AML-193 (cell line): ENCODE measurements at regions not wholly inside any gene's neighbourhood (a gene's known extent, or its start where the extent isn't known, plus 50 kb on each side); places are given as distances from the start of the nearest gene placed in this dataset.
"Not testable (repeated sequence)": the region's sequence is repeated elsewhere in the genome, so short reads cannot be mapped to it uniquely, and the experiment has no call there.

Experiments used
- DNase-seq, 2 experiments: peaks; one replicate each; lab custom pipeline; 2025; lab: John Stamatoyannopoulos, UW

DNA sequence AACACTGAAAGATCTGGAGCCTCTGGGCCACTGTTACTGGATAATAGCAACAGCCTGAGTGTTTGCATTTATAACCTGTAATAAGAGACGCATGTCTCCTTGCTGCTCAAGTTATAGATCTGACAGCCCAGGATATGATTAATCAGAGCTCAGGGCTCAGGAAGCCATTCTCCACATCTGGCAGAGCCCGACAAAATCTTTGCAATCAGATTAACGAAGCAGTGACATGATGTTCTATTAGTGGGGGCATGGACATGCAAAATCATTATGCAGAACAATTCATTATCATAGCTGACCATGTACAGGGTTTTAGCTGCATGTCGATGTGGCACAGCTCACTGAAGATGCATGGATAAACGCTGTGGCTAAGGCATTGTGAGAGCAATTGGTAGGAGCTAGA is 730.3 kb downstream of the ZNF385D start:
- no peak for DNase-seq

GRCh38 chr3:21020043-21020442 is 731.0 kb downstream of the ZNF385D start:
- no peak for DNase-seq

- DNase-seq, result peak in 1 of 2 experiments; percentile 6
Observed at GRCh38 chr3:21017115-21017852, 733.7 kb downstream of the ZNF385D start.

DNA sequence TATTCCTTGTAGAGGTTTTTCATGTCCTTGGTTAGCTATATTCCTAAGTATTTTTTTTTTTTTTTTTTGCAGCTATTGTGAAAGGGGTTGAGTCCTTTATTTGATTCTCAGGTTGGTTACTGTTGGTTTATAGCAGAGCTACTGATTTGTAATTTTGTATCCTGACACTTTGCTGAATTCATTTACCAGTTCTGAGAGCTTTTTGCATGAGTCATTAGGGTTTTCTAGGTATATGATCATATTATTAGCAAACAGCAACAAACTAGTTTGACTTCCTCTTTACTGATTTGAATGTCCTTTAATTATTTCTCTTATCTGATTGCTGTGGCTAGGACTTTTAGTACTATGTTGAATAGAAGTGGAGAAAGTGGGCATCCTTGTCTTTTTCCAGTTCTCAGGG is 737.4 kb downstream of the ZNF385D start:
- DNase-seq, result no peak

DNA sequence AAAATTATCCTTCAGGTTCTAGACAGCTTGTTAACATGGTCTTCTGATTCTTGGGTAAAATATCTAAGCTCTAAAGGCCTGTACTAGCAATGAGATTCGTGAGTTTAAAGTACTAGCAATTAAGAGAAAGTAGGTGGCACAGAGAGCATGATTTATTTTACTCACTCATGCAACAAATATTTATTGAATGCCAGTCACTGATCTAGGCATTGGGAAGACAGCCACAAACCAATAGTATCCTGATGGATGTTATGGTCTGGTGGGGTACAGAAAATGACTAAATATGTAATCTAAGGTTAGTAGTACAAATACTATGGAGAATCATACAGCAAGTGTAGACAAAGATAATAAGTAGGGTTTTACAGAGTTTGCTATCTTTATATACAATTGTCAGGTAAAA is 751.3 kb downstream of the ZNF385D start:
- no peak for DNase-seq

DNA sequence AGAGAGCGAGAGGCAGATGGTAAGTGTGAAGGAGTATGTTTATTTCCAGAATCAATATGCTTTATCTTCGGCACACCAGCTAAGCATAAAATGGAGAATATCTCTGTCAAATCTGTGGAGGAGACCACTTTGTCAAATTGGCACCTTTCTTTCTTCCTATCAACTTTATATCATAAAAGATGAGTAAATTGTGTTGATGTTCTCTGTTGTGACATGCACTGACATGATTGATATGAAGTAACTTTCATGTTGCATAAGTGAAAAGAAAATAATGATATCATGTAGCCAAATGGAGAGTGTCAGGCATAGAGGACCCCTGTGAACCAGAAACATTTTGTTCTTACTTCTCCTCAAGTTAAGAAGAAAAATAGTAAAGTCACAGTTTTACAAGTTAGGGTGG is 753.8 kb downstream of the ZNF385D start:
- DNase-seq, result no peak

DNA sequence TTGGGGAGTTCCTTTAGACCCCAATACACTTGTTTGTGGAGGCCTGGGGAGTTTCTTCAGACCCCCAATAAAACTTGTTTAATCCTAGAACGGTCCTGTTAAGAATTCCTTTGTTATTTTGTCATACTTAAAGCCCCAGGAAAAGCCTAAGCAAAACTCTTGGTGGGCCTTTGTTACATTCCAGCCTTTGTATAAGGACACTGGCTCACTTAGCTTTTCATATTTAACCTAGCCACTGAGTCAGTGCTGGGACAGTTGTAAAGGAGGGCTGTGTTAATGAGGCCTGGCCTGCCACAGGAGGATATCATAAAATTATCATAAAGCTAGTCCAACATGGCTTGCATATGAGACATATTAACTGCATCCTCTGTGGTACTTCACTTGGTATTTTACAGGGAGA is 760.1 kb downstream of the ZNF385D start:
- no peak for DNase-seq

- DNase-seq, result not testable (repeated sequence)
Observed at GRCh38 chr3:20989653-20990052, 761.4 kb downstream of the ZNF385D start.

DNA sequence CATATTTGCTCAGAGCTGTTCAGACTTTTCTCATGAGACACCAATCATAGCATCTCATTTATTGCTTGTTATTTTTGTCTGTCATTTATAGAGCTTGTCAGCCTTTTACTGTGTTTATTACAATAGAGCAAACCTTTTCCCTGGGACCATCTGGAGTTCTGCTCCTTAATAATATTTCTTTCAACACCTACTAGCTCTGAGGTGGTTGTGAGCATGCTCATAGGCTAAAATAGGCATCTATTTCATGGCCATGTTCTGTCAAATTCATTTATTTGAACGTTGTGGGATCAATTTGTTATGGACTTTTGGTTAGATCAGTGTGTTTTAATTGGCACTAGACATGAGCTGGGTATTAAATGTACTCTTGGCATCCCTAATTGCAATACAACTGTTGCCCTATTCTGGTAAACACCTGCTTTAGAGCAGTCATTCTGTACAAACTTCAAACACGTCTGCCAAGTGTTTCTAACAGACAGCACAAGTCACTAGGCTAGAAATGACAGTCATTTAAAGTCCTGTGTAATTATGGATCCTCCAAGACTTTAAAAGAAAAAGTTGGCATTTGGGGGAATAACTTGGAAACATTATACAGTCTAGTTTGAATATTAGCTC is 766.3 kb downstream of the ZNF385D start:
- no peak for DNase-seq

- no peak for DNase-seq
Observed at GRCh38 chr3:20975188-20975651, 775.8 kb downstream of the ZNF385D start.

GRCh38 chr3:20974396-20974795 is 776.6 kb downstream of the ZNF385D start:
- DNase-seq, result no peak

DNA sequence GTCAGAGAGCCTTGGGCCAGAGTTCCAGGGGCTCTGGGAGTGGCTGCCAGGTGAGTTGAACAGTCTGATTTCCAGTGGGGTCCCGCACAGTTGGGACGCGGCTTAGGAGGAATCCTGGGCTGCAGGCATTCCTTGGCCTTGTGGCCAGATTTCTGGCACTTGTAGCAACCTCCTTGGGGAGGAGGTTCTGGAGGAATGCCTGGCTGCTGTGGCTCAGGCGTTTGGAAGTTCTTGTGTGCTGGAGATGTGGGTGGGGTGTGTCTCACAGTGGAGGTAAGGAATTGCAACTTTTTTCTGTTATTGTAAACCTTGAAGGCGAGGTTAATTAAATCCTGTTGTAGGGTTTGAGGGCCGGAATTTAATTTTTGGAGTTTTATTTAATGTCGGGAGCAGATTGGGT is 780.2 kb downstream of the ZNF385D start:
- DNase-seq, result not testable (repeated sequence)

DNA sequence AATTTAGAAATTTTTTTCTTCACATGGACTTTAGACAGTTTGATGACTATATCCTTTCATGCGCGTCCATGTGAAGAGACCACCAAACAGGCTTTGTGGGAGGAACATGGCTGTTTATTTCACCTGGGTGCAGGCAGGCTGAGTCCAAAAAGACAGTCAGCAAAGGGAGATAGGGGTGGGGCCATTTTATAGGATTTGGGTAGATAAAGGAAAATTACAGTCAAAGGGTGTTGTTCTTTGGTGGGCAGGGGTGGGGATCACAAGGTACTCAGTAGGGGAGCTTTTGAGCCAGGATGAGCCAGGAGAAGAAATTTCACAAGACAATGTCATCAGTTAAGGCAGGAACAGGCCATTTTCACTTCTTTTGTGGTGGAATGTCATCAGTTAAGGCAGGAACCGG is 781.5 kb upstream of the SGO1 start:
- DNase-seq, result not testable (repeated sequence)

DNA sequence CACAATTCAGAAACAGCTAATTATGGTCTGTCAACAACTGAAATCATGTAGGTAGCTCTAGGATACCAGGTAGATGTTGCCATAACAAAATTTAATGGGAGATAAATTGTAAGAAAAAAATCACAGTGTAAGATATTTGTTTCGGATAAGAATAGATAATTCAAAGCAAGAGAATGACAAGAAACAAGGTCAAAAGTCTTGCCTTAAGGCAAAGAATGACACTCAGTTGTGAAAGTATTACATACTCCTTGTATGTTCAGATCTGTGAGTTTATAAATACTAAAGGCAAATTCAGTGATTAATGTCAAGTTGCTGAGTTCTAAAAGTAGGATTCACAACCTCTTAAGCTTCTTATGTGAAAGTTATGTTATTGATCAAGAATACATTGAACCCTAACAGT is 772.2 kb upstream of the SGO1 start:
- no peak for DNase-seq

DNA sequence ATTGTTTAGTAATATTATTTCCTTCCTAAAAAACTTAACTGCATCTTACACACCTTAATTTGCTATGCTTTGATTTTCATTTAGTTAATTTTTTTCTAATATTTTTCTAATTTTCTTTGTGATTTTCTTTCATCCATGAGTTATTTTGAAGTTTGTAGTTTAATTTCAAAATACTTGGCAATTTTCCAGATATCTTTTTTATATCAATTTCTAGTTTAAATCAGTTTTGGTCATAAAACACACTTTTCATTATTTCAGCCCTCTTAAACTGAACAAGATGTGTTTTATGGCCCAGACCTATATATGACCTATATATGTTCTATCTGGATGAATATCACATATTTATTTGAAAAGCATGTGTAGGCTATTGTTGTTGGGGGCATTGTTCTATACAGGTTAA is 759.9 kb upstream of the SGO1 start:
- no peak for DNase-seq

- no peak for DNase-seq
Observed at GRCh38 chr3:20935791-20936190, 749.8 kb upstream of the SGO1 start.

- DNase-seq, result no peak
Observed at GRCh38 chr3:20931834-20932233, 745.8 kb upstream of the SGO1 start.

- no peak for DNase-seq
Observed at GRCh38 chr3:20930034-20930433, 744.0 kb upstream of the SGO1 start.

- no peak for DNase-seq
Observed at GRCh38 chr3:20924646-20925385, 738.8 kb upstream of the SGO1 start.

DNA sequence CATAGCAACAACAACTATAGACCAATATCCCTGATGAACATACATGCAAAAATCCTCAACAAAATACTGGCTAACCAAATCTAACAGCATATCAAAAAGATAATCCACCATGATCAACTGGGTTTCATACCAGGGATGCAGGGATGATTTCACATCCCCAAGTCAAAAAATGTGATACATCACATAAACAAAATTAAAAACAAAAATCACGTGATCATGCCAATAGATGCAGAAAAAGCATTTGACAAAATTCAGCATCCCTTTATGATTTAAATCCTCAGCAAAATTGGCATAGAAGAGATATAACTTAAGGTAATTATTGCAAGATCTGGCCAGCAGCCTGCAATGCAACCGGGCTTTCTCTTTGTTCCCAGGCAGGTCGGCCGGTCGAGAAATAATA is 735.1 kb upstream of the SGO1 start:
- DNase-seq, result not testable (repeated sequence)

DNA sequence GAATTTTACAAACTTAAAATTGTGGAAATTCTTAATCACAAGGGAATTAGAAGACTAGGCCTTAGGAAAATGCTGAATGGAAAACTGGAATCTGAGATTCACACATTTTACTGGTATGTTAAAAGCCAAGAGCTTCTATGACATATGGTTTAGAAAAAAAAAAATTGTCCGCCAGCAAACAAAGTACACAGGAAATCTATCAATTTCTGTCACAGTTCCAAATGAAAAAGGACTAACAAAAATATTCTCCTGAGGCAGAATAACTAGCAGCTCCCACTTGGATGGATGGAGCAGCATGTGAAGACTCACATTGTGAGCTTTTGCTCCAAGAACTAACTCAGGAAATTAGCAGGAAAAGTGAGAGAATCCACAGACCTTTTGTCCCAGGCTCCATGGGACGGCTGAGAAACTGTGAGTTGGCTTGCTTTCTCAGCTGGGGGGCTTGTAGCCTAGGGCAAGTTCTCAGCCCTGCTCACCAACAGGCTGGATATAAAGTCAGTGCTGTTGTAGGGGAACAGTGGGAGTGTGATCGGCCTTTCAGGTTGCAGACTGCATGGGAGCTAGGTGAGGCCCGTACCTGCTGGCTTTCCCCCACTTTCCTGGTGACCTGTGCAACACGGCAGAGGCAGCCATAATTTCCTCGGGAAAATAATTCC is 731.1 kb upstream of the SGO1 start:
- DNase-seq, result no peak

DNA sequence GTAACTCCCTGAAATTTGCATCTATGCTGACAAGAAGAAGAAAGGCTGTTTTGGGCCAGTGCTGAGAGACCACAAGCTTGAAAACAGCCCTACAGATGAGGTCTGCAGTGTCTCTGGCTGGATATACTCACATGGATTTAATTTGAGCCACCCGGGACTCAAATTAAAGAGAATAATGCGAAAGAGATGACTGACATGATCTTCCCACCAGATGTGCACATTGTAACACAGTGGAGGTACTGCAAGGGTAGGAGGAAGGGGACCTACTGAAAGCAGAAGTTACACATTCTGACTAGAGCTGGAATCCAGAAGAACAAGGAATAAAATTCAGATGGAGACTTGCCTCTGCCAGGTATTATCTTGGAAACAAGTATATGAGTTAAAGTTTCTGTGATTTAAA is 728.3 kb upstream of the SGO1 start:
- no peak for DNase-seq

DNA sequence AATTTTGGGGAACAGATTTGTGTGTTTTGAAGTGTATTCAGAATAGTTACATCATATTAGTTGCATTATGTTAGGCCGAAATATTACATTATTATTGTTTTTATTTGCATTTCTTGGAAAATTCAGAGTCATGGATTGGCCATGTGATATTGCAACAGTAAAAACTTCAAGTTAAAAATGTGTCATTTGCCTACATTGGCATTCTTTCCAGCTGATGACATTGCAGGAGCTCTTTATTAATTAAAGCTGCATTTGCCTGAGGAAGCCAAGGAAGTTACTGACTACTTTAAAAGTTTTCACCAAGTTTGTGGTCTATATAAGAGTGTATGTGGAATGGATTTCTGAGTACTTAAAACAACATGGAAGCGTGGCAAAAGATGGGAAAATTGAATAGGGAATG is 726.4 kb upstream of the SGO1 start:
- DNase-seq, result no peak
